Nephron progenitor cell (in vitro differentiated cells): ENCODE measurements at regions not wholly inside any gene's neighbourhood (a gene's known extent, or its start where the extent isn't known, plus 50 kb on each side); places are given as distances from the start of the nearest gene placed in this dataset.

Experiments used
- DNase-seq: peaks from one replicate; pipeline ENCODE4 v3.0.0; 2021
- H3K27ac Mint-ChIP-seq: 2 replicates; pipeline ENCODE4 v1.8.0; 2021; ENCODE audit warnings: mild to moderate bottlenecking, moderate library complexity, mixed read lengths
- H3K27me3 Mint-ChIP-seq: 2 replicates; pipeline ENCODE4 v1.8.0; 2021; ENCODE audit warnings: mild to moderate bottlenecking, low read depth, mixed read lengths; ENCODE audit not compliant: poor library complexity
- H3K36me3 Mint-ChIP-seq: 2 replicates; pipeline ENCODE4 v1.8.0; 2021; ENCODE audit warnings: low read depth, mixed read lengths
- H3K4me1 Mint-ChIP-seq: 2 replicates; pipeline ENCODE4 v1.8.0; 2021; ENCODE audit warnings: mixed read lengths
- H3K4me3 Mint-ChIP-seq: 2 replicates; pipeline ENCODE4 v1.8.0; 2021; ENCODE audit warnings: mild to moderate bottlenecking, moderate library complexity, mixed read lengths
- H3K9me3 Mint-ChIP-seq: 2 replicates; pipeline ENCODE4 v1.8.0; 2021; ENCODE audit warnings: mild to moderate bottlenecking, moderate library complexity, mixed read lengths
- TF ChIP-seq, protein P1 (sequence below): fragments of 200-600 bp; sonication (generic); IDR thresholded peaks from 2 replicates; pipeline ENCODE4 v1.5.0; 2021; ENCODE audit warnings: antibody characterized with exemption

- Mint-ChIP-seq H3K27ac (no peak overlapping the region), H3K4me3 (no peak overlapping the region), H3K4me1 (peaks cover 14% of the 10 kb centered on the region), H3K9me3 (no peaks in the 10 kb centered on the region), H3K36me3 (no peaks in the 10 kb centered on the region), H3K27me3 (peaks cover 11% of the 10 kb centered on the region)
- DNase-seq: no peak
- TF ChIP-seq, protein P1, sequence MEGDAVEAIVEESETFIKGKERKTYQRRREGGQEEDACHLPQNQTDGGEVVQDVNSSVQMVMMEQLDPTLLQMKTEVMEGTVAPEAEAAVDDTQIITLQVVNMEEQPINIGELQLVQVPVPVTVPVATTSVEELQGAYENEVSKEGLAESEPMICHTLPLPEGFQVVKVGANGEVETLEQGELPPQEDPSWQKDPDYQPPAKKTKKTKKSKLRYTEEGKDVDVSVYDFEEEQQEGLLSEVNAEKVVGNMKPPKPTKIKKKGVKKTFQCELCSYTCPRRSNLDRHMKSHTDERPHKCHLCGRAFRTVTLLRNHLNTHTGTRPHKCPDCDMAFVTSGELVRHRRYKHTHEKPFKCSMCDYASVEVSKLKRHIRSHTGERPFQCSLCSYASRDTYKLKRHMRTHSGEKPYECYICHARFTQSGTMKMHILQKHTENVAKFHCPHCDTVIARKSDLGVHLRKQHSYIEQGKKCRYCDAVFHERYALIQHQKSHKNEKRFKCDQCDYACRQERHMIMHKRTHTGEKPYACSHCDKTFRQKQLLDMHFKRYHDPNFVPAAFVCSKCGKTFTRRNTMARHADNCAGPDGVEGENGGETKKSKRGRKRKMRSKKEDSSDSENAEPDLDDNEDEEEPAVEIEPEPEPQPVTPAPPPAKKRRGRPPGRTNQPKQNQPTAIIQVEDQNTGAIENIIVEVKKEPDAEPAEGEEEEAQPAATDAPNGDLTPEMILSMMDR: no peak
Observed at GRCh38 chr5:36382890-36383289, 81.2 kb upstream of the RANBP3L start.

GRCh38 chr5:36383942-36384341 is 82.2 kb upstream of the RANBP3L start:
- Mint-ChIP-seq H3K36me3 (no peaks in the 10 kb centered on the region), H3K27me3 (peaks cover 11% of the 10 kb centered on the region), H3K9me3 (no peaks in the 10 kb centered on the region), H3K27ac (peak overlapping the region; percentile 49), H3K4me1 (peaks cover 14% of the 10 kb centered on the region), H3K4me3 (no peak overlapping the region)
- TF ChIP-seq, protein P1: no peak
- no peak for DNase-seq

GRCh38 chr5:36384845-36385244 is 83.1 kb upstream of the RANBP3L start:
- Mint-ChIP-seq H3K27ac (peak overlapping the region; percentile 78), H3K4me3 (no peak overlapping the region), H3K9me3 (no peaks in the 10 kb centered on the region), H3K36me3 (no peaks in the 10 kb centered on the region), H3K27me3 (peaks cover 8% of the 10 kb centered on the region), H3K4me1 (peaks cover 18% of the 10 kb centered on the region)
- TF ChIP-seq, protein P1: no peak
- no peak for DNase-seq

DNA sequence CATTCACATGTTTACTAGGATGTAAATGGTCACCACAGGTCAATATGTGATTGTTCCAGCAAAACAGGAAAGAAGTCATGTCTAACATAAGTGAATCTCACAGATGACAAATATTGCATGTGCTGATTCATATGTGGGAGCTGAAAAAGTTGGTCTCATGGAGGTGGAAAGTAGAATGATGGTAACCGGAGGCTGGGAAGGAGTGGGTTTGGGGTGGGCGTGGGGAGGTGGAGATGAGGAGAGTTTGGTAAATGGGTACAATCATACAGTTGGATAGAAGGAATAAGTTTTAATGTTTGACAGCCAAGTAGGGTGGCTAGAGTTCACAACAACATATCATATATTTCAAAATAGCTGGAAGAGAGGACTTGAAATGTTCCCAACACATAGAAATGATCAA is 83.8 kb upstream of the RANBP3L start:
- no peak for DNase-seq
- Mint-ChIP-seq H3K4me3 (no peak overlapping the region), H3K36me3 (no peaks in the 10 kb centered on the region), H3K9me3 (no peaks in the 10 kb centered on the region), H3K4me1 (peaks cover 18% of the 10 kb centered on the region), H3K27ac (no peak overlapping the region), H3K27me3 (peaks cover 7% of the 10 kb centered on the region)
- TF ChIP-seq, protein P1: no peak

GRCh38 chr5:36388288-36388687 is 86.6 kb upstream of the RANBP3L start:
- Mint-ChIP-seq H3K27ac (no peak overlapping the region), H3K9me3 (no peaks in the 10 kb centered on the region), H3K4me1 (peaks cover 18% of the 10 kb centered on the region), H3K36me3 (no peaks in the 10 kb centered on the region), H3K4me3 (no peak overlapping the region), H3K27me3 (peaks cover 6% of the 10 kb centered on the region)
- TF ChIP-seq, protein P1: no peak
- no peak for DNase-seq

DNA sequence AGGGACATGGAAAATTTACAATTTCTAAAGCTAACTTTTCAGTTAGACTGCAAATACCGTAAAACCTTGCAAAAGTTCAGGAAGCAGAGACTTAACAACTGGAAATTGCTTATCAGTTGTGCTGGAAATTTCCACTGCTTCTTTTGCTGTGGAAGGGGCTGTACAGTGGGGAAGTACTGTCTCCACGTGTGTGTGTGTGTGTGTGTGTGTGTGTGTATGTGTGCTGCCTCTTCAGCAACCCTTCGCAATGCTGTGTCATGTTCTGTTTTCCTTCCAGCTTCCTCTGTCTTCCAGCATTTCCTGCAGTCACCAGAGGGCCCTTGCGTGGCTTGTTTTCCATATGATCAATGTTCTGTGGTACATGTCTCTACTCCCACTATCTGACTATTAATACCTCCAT is 87.5 kb upstream of the RANBP3L start:
- H3K27ac Mint-ChIP-seq: no peak overlapping the region
- H3K27me3 Mint-ChIP-seq: peaks cover 9% of the 10 kb centered on the region
- TF ChIP-seq, protein P1: no peak
- peaks cover 22% of the 10 kb centered on the region for H3K4me1 Mint-ChIP-seq
- H3K4me3 Mint-ChIP-seq: no peak overlapping the region
- no peaks in the 10 kb centered on the region for H3K9me3 Mint-ChIP-seq
- no peaks in the 10 kb centered on the region for H3K36me3 Mint-ChIP-seq
- no peak for DNase-seq
